GM21619 (cell line): ENCODE measurements at regions not wholly inside any gene's neighbourhood (a gene's known extent, or its start where the extent isn't known, plus 50 kb on each side); places are given as distances from the start of the nearest gene placed in this dataset.
"Not testable (repeated sequence)": the region's sequence is repeated elsewhere in the genome, so short reads cannot be mapped to it uniquely, and the experiment has no call there.

Experiments
- ATAC-seq: cut with Tn5 transposase; IDR thresholded peaks from one replicate; pipeline ENCODE4 v1.9.1; 2021; ENCODE audit not compliant: unreplicated experiment

GRCh38 chr5:154593071-154593470 is 115.0 kb upstream of the HAND1 start:
- no peak for ATAC-seq

- no peak for ATAC-seq
These were observed 112.2 kb upstream of the HAND1 start for GRCh38 chr5:154590093-154590724.

- no peak for ATAC-seq
These were observed 111.5 kb upstream of the HAND1 start for GRCh38 chr5:154589511-154589910.

- ATAC-seq: not testable (repeated sequence)
These were observed 110.9 kb upstream of the HAND1 start for GRCh38 chr5:154588833-154589425.

GRCh38 chr5:154588091-154588774 is 110.2 kb upstream of the HAND1 start:
- ATAC-seq: no peak

GRCh38 chr5:154587123-154588026 is 109.3 kb upstream of the HAND1 start:
- no peak for ATAC-seq

GRCh38 chr5:154583671-154584177 is 105.7 kb upstream of the HAND1 start:
- ATAC-seq: no peak

- no peak for ATAC-seq
These were observed 102.4 kb upstream of the HAND1 start for GRCh38 chr5:154580422-154580821.

- no peak for ATAC-seq
These were observed 99.4 kb upstream of the HAND1 start for GRCh38 chr5:154577416-154577815.

GRCh38 chr5:154576429-154576806 is 98.4 kb upstream of the HAND1 start:
- ATAC-seq: no peak

- peak; percentile 96 for ATAC-seq
These were observed 97.8 kb upstream of the HAND1 start for GRCh38 chr5:154575546-154576428.

GRCh38 chr5:154573011-154573410 is 95.0 kb upstream of the HAND1 start:
- no peak for ATAC-seq

- ATAC-seq: no peak
These were observed 93.5 kb upstream of the HAND1 start for GRCh38 chr5:154571325-154572035.

GRCh38 chr5:154570572-154571324 is 92.7 kb upstream of the HAND1 start:
- no peak for ATAC-seq

- ATAC-seq: no peak
These were observed 90.6 kb upstream of the HAND1 start for GRCh38 chr5:154568589-154568988.

GRCh38 chr5:154567155-154567554 is 89.1 kb upstream of the HAND1 start:
- no peak for ATAC-seq

- no peak for ATAC-seq
These were observed 88.2 kb upstream of the HAND1 start for GRCh38 chr5:154566146-154566680.

GRCh38 chr5:154565123-154565522 is 87.1 kb upstream of the HAND1 start:
- ATAC-seq: no peak
